Amniotic epithelial cell (primary cell): ENCODE measurements at regions not wholly inside any gene's neighbourhood (a gene's known extent, or its start where the extent isn't known, plus 50 kb on each side); places are given as distances from the start of the nearest gene placed in this dataset.
A peak's percentile ranks its signal among the peaks of the same experiment; 100 is the strongest.

ENCODE experiments used
- DNase-seq: peaks from one replicate; pipeline ENCODE4 v3.0.0-alpha.2; 2010; ENCODE audit warnings: low read depth

- no peak for DNase-seq
These were observed 71.9 kb upstream of the PPARA start for GRCh38 chr22:46078241-46079092.

GRCh38 chr22:46079093-46079860, 71.0 kb upstream of the PPARA start:
- DNase-seq = no peak

- DNase-seq = no peak
These were observed 70.2 kb upstream of the PPARA start for GRCh38 chr22:46079861-46080821.

GRCh38 chr22:46081036-46081830, 69.1 kb upstream of the PPARA start:
- DNase-seq = no peak

GRCh38 chr22:46081831-46082210, 68.5 kb upstream of the PPARA start:
- no peak for DNase-seq

- no peak for DNase-seq
These were observed 67.7 kb upstream of the PPARA start for GRCh38 chr22:46082633-46083032.

- DNase-seq = no peak
These were observed 66.7 kb upstream of the PPARA start for GRCh38 chr22:46083383-46084350.

- DNase-seq = no peak
These were observed 66.0 kb upstream of the PPARA start for GRCh38 chr22:46084376-46084775.

- DNase-seq = no peak
These were observed 65.1 kb upstream of the PPARA start for GRCh38 chr22:46084943-46085827.

- peak; percentile 74 for DNase-seq
These were observed 64.3 kb upstream of the PPARA start for GRCh38 chr22:46085828-46086576.

- DNase-seq = peak; percentile 38
These were observed 63.6 kb upstream of the PPARA start for GRCh38 chr22:46086577-46087335.

GRCh38 chr22:46087336-46087690, 63.0 kb upstream of the PPARA start:
- no peak for DNase-seq

- peak; percentile 85 for DNase-seq
These were observed 62.5 kb upstream of the PPARA start for GRCh38 chr22:46087816-46088277.

GRCh38 chr22:46088541-46089311, 61.6 kb upstream of the PPARA start:
- DNase-seq = peak; percentile 86

- DNase-seq = no peak
These were observed 60.8 kb upstream of the PPARA start for GRCh38 chr22:46089426-46090035.

- no peak for DNase-seq
These were observed 60.2 kb upstream of the PPARA start for GRCh38 chr22:46090036-46090591.
